ENCODE measurements at regions not wholly inside any gene's neighbourhood (a gene's known extent, or its start where the extent isn't known, plus 50 kb on each side); places are given as distances from the start of the nearest gene placed in this dataset.
"Not testable (repeated sequence)": the region's sequence is repeated elsewhere in the genome, so short reads cannot be mapped to it uniquely, and the experiment has no call there.

DNA sequence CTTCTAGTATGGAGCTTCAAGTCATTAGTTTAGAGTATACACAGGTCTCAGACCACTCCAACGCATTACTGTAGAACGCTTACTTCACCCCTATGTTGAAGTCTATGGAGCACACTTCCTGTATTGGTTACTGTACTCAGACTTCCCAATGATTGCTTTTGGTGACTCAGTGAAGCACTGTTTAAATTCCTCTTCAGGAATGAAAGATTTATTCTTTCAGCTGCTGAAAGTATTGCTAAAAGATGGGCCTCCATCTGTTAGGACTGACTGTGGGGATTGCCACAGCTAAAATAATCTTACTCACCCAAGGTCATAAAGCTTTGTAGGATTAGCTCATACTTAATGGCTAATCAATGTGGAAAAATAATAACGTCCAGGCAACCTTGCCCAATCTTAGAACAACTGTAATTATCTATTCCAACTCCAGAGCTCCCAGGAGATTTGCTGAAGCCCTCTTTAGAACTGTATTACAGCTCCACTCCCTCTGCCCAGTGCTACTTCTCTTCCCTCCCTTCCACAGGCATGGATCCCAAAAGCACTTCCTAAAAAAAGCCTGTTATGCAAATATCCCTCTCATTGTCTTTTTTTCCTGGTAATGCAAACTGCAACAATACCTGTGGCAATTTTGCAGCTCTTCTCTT, 281.9 kb upstream of the HS3ST1 start:
- no peak for DNase-seq (ENCODE audit: low read depth in 3 of 3)

DNA sequence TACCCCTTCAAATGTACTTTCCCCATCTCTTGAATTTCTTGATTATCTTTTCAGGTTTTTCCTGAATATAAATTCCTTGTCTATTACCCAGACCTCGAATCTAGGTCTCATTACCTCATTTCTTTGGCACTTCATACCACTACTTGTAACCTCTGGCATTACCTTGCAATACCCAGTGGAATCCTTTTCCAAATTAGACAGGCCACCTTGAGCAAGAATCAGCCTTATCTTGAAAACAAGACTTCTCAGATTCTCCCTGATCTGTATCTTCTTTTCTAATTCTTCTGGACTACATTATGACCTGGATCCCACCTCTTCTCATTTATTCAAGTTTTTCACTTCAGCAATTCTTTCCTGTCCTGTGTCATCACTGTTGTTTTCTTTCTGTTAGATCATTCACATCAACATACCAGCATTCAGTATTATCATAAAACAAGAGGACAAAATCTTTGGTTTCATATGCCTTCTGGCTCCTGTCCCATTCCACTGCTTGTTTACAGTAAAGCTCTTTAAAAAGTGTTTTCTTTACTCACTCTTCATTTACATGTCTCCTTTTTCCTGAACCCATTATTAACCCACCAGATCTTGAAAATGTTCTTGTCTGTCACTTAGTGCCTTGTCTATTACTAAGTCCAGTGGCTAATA, 275.6 kb upstream of the HS3ST1 start:
- DNase-seq (ENCODE audit: low read depth in 3 of 3): no peak

DNA sequence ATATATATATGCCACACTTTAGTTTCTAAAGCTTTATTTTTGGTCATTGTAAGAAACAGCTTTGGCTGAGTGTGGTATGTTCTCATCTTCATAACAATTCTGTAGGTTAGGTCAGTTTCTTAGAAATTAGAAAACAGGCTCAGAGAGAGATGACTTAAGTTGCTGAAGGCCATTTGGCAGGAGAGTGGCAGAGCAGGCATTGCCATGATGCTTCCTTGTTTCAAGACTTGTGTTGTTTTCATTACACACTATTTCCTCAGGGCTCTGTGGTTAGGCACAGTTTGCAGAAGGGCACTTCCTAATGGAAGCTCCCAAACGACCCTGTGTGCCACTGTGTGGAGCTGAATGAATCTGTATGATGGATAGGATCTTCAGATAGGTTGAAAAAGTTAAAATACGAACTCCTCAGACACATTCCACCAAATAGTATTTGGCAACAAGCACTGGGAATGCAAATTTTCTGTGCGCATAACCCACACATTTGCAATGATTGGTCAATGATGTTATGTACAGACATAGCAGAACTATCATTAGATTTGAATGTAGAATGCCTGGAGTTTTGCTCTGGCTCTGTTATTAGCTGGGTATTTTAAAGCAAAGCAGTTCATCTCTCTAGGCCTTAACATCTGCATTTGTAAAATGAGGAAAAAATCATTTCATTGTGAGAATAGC, 274.3 kb upstream of the HS3ST1 start:
- DNase-seq (ENCODE audit: low read depth in 3 of 3): no peak

DNA sequence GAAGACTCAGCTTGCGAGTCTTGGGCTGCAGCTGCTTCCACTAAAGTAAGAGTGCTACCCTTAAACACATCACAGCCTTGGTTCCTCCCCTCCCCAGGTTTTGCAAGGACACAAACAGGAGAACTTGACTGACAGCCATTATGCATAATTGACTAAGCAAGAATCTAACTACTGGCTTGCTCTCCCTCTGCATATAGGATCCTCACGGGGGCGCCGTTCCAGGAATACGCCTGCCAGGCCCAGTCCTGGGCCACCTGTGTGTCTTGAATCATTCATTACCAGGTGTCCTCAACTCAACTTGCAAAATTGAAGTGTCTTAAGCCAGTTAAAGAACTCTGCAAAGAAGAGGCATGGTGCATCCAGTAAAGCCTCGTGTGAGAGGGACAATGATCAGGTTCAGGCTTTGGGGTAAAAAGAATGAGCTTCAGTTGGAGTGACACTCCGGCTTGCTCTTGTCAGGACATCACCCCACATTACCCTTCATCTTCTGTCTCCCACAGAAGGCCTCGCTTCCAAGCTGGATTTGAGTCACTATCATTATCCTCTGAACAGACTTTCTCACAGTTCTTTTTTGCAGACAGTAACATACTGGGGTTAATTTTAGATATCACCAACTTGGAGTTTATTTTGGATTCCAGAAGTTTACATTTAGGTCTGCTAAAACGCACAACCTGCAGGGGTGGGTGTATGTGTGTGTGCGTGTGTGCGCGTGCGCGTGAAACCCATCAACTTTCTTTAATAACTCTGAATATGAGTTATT, 273.5 kb upstream of the HS3ST1 start:
- DNase-seq (ENCODE audit: low read depth in 3 of 3): no peak

DNA sequence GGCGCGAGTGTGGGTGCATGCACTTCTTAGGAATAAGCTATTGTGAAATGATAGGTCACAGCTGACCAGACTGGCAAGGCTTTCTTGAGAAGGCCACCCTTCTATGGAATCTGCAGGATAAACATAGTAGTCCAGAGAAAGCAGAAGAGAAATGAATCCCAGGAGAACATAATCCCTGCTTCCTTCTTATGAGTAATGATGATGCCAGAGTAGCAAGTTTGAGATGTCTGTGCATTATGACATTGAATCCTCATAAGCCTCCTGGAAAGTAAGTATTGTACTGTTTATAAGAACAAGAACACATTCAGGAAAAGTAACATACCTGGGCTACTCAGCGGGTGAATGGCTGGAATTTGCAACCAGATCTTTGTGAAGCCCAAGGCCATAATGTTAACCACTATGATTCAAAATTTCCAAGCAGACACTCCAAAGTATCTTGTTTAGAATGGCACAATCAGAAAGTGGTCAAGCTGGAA, 272.1 kb upstream of the HS3ST1 start:
- DNase-seq (ENCODE audit: low read depth in 3 of 3): no peak

DNA sequence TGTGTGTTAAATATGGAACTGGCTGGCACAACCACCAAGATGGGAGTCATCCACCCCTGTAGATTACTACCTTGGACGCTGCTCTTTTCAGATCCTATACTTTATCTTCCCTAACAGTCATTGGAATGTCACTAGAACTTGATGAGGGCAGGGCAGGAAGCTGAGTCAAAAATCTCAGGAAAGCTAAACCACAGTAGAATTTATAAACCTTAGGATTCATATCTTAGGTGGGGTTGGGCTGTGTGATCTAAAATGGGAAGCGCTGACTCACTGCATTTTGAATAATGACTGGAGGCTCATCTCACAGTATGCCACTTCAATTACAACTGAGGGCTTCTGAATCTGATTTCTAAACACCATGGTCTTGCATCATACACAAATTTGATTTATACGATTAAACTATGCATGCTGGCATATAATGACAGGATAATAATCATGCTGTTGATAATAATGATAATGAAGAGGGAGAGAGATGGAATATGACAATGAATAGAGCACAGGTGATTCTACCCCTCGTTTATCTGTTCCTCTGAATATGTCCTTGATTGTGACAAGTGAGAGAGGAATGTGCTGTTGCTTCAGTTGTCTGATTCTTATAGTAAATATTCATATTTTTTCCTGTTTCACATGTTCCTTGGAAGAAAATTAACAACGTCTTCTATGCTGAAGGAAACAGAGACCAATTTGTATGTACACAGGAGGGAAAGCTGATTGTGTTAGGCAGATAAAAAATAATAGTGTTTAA, 270.3 kb upstream of the HS3ST1 start:
- no peak for DNase-seq (ENCODE audit: low read depth in 3 of 3)

DNA sequence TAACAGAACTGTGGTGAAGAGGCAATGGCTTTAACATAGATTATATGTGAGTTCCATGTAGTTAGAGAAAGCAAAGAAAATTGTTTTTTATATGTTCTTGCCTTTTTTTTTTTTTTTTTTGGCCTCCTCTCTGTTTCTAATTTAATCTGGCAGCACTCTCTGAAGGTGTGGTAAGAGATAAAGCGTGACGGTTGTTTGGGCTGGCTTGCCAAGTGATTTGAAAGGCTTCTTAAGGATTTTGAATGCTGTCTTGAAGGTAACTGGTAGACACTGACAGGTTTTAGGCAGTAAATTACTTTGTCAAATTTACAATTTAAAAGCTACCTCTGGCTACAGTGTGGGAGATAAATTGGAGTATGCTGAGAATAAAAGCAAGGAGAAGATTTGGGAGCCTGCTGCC, 269.3 kb upstream of the HS3ST1 start:
- DNase-seq (ENCODE audit: low read depth in 3 of 3): no peak

DNA sequence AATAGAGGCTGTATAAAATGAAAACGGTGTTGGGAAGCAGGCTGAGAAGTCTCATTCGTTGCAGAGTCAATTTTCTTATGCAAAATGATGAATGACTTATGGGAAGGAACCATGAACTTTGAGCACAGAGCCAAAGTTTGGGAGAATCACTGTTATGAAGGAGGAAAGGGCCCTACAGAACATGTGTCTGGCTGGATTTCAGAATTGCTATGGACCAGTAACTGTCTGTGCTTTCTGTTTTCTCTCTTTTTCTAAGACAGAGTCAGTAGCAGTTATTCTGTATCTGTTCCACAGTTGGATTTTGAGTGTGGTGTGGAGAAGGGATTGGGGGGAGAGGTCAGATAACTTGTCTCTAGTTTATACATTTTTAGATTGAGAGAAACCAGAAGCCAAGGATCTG, 265.0 kb upstream of the HS3ST1 start:
- no peak for DNase-seq (ENCODE audit: low read depth in 3 of 3)

DNA sequence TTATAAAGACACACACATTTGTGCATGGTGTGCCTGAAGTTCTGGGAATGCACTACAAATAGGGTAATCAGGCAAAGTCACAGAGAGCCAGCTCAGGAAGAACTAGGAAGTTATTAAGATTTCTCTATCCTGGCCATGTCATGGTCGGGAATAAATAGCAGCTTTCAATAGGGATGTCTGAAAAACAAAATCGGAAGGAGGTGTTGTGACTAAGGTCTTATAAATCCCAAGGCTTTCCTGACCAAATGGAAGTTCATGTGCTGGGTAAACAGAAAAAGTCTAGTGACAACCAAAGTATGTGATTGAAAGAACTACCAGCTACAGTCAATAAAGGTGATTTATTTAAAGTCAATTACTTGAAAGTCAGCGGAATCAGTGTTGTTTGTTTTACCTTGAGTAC, 262.5 kb upstream of the HS3ST1 start:
- DNase-seq (ENCODE audit: low read depth in 3 of 3): no peak

DNA sequence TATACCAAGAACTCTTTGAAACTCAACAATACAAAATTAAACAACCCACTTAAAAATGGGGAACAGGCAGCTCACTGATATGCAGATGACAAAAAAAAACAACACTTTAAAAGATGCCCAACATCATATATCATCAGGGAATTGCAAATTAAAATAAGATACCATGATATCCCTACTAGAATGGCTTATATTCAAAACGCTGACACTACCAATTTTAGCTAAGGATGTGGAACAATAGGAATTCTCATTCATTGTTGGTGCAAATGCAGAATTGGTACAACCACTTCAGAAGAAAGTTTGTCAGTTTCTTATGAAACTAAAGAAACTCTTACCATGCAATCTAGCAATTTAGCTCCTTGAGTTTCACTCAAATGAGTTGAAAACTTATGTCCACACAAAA, 259.0 kb upstream of the HS3ST1 start:
- DNase-seq (ENCODE audit: low read depth in 3 of 3): no peak

DNA sequence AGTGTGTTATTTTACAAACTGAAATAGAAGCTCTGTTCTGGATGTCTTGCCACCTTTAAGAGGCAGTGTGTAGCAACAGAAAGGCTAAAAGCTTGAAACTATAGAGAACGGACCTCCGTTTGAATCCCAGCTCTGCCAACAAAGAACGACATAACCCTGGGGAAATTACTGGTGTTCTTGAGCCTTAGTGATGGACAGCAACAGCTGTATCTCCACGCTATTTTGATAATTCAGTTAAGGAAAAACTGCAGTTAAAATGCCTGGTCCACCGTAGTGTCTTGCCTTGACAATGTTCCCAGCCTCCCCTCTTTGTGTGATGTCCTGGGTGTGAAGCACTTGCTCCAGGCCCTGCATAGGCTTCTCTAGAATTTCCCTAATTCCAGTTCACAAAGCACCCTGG, 256.8 kb upstream of the HS3ST1 start:
- no peak for DNase-seq (ENCODE audit: low read depth in 3 of 3)

DNA sequence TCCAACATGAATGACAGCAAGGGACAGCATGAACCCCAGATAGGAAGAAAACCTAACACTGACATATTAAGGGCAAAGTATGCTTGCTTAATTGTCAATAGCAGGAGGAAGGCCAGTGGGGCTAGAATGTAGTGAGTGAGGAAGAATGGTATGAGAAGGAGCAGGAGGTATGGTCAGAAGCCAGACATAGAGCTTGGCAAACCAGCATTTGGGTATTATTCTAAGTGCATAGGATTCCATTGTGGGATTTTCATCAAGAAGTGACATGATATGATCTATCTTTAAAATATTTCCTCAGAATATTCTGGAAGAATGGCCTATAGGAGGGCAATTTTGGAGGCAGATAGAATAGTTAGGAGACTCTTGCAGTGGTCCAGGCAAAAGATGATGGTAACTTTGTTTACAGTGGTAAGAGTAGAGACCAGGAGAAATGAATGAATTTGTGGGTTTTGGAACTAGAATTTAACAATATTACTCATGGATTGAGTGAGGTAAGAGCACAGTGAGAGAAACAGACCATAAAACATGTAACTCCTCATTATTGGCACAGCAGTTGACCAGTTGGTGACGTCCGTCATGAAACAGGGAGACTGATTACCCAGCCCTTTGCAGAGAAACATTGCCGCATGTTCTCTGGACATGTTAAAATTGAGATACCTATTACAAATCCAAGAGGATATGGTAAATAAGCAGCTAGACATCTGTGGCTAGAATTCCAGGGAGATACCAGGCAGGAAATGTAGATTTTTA, 246.5 kb upstream of the HS3ST1 start:
- DNase-seq (ENCODE audit: low read depth in 3 of 3): no peak

DNA sequence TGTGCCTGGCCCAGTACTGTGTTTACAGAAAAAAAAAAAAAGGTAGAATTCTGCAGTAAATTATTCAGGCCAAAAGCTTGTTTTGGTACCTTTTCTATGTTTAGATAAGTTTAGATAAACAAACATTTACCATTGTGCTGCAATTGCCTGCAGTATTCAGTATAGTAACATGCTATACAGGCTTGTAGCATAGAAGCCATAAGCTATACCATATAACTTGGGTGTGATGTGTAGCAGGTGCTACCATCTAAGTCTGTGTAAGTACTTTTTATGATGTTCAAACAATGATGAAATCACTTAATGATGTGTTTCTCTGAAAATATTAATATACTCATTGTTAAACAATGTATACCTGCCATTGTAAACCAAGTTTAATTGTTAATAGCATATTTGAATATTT, 241.6 kb upstream of the HS3ST1 start:
- no peak for DNase-seq (ENCODE audit: low read depth in 3 of 3)

DNA sequence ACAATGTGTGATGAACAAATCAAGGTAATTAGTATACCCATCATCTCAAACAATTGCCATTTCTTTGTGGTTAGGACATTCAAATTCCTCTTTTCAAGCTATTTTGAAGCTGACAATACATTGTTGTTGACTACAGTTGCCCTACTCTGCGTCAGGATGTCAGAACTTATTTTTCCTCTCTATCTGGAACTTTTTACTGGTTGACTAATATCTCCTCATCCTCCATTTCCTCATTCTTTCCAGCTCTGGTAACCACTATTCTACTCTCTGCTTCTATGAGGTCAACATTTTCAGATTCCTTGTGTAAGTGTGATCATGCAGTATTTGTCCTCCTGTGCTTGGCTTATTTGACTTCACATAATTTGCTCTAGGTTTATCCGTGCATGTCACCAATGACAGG, 240.5 kb upstream of the HS3ST1 start:
- no peak for DNase-seq (ENCODE audit: low read depth in 3 of 3)

DNA sequence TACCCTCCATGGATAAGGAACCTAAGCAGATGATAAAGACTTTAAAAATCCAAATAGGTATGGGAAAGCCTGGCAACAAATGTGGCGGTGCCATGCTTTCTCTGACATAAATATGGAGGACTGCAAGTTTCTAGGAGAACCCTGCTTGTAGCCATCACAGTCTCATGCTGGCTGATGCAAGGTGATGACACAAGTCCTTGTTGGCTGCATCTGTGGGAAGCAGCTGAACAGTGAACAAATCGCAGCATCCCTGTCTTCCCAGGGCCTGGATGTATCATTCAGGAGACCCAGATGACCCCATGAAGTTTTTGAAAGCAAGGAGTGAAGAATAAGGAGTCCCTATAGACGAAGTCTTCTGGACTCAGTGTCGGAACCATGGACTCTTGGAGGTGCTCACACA, 234.4 kb upstream of the HS3ST1 start:
- no peak for DNase-seq (ENCODE audit: low read depth in 3 of 3)

DNA sequence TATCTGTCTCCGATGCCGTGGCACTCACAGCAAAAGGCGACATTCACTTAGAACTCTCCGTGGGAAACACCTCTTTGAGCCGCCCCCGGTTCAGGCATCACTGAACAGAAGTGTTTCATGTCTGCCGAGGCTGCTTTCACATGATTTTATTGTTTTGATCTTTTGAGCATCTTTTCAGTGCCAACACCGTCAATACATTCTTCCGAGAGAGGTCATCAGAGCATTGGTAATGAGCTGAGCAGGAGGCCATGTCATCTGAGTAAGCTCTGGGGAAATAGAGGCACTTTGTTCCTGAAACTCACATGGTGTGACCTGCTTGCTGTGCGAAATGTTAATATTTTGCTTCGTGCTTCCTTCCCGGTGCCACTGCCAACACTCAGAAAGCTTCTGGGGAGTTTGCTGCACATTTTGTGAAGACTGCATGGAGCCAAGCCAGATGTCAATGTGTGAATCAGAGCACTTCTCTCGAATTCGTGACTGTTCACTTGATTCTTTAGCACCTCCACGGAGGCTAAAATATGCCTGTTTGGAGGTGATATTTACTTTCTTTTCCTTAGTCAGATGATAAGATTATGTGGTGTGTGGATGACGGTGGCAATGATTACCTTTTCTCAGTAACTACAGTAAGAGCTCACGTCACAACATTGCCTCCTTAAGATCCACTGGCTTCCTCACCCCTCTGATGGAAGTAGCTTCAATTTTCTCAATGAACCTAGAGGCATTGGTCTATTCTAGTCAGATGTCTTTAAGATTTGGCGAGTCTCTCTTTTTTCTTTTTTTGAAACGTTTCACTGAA, 222.3 kb upstream of the HS3ST1 start:
- DNase-seq (ENCODE audit: low read depth in 3 of 3): no peak

DNA sequence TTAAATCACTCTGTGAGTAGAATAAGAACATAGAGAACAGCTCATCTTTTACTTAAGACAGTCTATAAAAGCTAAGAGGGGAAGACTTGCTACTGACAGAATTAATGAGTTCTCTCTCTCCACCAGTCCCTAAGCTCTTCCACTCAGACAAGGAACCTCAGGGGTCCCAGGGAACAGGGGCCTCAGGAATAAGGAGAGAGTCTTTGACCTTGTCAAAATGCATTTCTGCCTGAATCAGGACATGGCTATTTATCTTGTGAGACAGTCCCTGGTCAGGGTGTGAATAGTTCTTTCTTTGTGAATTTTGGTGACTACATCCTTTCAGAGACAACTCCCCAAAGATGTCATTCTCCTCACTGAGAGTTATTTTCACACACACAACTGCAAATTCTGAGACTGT, 218.7 kb upstream of the HS3ST1 start:
- DNase-seq (ENCODE audit: low read depth in 3 of 3): no peak

DNA sequence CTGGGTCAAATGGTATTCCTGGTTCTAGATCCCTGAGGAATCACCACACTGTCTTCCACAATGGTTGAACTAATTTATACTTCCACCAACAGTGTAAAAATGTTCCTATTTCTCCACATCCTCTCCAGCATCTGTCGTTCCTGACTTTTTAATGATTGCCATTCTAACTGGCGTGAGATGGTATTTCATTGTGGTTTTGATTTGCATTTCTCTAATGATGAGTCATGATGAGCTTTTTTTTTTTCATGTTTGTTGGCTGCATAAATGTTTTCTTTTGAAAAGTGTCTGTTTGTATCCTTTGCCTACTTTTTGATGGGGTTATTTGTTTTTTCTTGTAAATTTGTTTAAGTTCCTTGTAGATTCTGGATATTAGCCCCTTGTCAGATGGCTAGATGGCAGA, 214.4 kb upstream of the HS3ST1 start:
- DNase-seq (ENCODE audit: low read depth in 3 of 3): not testable (repeated sequence)

DNA sequence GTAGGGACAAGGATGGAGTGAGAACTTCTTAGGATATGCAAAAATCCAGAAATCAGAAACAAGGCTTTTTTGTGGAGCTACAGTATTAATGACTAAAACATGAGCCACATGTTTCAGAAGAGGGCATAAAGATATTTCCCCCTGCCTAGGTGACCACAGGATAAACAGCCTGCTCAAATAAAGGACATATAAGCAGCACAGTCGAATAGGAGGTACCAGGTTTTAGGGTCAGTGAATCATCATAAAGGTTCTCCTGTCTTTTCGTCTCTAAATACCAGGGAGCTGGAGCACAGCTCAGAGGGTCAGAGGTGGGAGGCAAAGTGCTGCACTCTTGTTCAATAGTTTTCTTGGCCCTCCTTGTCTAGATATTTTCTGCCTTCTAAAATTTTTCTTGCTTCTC, 211.9 kb upstream of the HS3ST1 start:
- no peak for DNase-seq (ENCODE audit: low read depth in 3 of 3)

DNA sequence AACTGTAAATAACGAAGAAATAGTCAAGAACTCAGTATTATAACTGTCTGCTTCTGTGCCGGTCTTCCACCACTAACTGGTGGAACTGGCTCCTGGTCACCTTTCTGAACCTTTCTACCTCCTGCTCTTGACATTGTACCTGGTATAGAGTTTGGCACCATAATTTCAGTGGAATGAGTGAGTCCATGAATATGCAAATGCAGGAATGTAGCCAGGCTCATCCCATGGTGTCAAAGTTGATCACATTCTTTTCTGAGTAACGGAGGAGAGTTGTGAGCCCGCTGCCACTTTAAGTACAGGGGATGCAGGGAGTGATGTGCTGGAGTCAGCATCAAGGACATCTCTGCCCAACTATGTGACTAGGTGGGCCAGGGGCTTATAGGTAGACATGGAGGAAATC, 207.9 kb upstream of the HS3ST1 start:
- no peak for DNase-seq (ENCODE audit: low read depth in 3 of 3)

Measured in stimulated activated CD4-positive, alpha-beta T cell treated with anti-CD3 and anti-CD28 coated beads, TNF-alpha, amount 100 ng/mL, for 48 hours (primary cell).